Endothelial cell of umbilical vein (primary cell): ENCODE measurements at regions not wholly inside any gene's neighbourhood (a gene's known extent, or its start where the extent isn't known, plus 50 kb on each side); places are given as distances from the start of the nearest gene placed in this dataset.

ENCODE experiments used
- BruUV-seq: library from RNA; stranded (reverse); fragments of 400-500 nt; replicated peaks from 2 replicates; lab custom pipeline; 2021; lab: Mats Ljungman, UMichigan
- CTCF ChIA-PET: fragments of 300-600, 350-600 bp; sonication (Branson Sonifier 250); formaldehyde crosslinking; loops from one replicate; lab custom pipeline; 2021; ENCODE audit warnings: antibody characterized with exemption, inconsistent platforms; lab: Charles Lee
- POLR2A ChIA-PET: fragments of 300-600, 350-600 bp; sonication (Branson Sonifier 250); formaldehyde crosslinking; loops from one replicate; lab custom pipeline; 2021; ENCODE audit warnings: antibody characterized with exemption, inconsistent platforms; lab: Charles Lee
- DNase-seq: peaks from one replicate; pipeline ENCODE4 v3.0.0-alpha.2; 2011; ENCODE audit warnings: low read depth, low spot score
- FAIRE-seq: peaks from 2 replicates; lab custom pipeline; 2011; peaks lifted over from hg19 to GRCh38; lab: Jason Lieb, UNC
- H2AFZ ChIP-seq: 2 replicates; pipeline ENCODE4 v1.6.0; 2012; ENCODE audit warnings: low read depth, low read length, control low read depth, inconsistent platforms
- H3K27ac ChIP-seq: 2 replicates; pipeline ENCODE4 v1.5.1; 2011; ENCODE audit warnings: low read depth, mild to moderate bottlenecking, control low read depth, low read length, moderate library complexity; ENCODE audit not compliant: insufficient read depth
- H3K27me3 ChIP-seq, 2 experiments: 2 replicates each; pipeline versions ENCODE4 v1.6.0 to v1.6.1; 2011; ENCODE audit warnings: low read length in 2 of 2, mixed read lengths in 1 of 2; ENCODE audit not compliant: control insufficient read depth in 2 of 2, insufficient read depth in 2 of 2
- H3K36me3 ChIP-seq, 2 experiments: 2 replicates in 1 of 2; 3 replicates in 1 of 2; pipeline ENCODE4 v1.5.1; 2011; ENCODE audit warnings: low read length in 2 of 2, mild to moderate bottlenecking in 1 of 2, moderate library complexity in 1 of 2; ENCODE audit not compliant: control insufficient read depth in 2 of 2, insufficient read depth in 2 of 2; ENCODE audit errors: extremely low read depth in 1 of 2
- H3K4me1 ChIP-seq: 3 replicates; pipeline ENCODE4 v1.5.1; 2011; ENCODE audit warnings: mild to moderate bottlenecking, low read length; ENCODE audit not compliant: control insufficient read depth, insufficient read depth; ENCODE audit errors: extremely low read depth
- H3K4me2 ChIP-seq: 2 replicates; pipeline ENCODE4 v1.6.1; 2011; ENCODE audit warnings: low read length, control low read depth, mixed read lengths; ENCODE audit not compliant: insufficient read depth
- H3K4me3 ChIP-seq, 3 experiments: fragments of 200-600 bp in 1 of 3; sonication (generic), shearing (Covaris generic) in 1 of 3; replicated peaks in 1 of 3; 2 replicates each; pipeline ENCODE4 v1.5.1; 2011 to 2016; ENCODE audit warnings: control low read depth in 3 of 3, low read length in 3 of 3, mild to moderate bottlenecking in 2 of 3, inconsistent platforms in 1 of 3, low read depth in 1 of 3, moderate library complexity in 1 of 3; ENCODE audit not compliant: insufficient read depth in 1 of 3
- H3K79me2 ChIP-seq: 2 replicates; pipeline ENCODE4 v1.6.0; 2012; ENCODE audit warnings: low read length, inconsistent platforms; ENCODE audit not compliant: control insufficient read depth, insufficient read depth
- H3K9ac ChIP-seq: replicated peaks from 2 replicates; pipeline ENCODE3; 2011; ENCODE audit warnings: low read length, control low read depth; ENCODE audit not compliant: insufficient read depth; ENCODE audit errors: extremely low read depth
- H3K9me1 ChIP-seq: replicated peaks from 3 replicates; pipeline ENCODE4 v1.6.0; 2011; ENCODE audit warnings: mild to moderate bottlenecking, low read length; ENCODE audit not compliant: control insufficient read depth, insufficient read depth; ENCODE audit errors: extremely low read depth
- H3K9me3 ChIP-seq: replicated peaks from 2 replicates; pipeline ENCODE4 v1.5.1; 2012; ENCODE audit warnings: low read length, inconsistent platforms; ENCODE audit not compliant: control insufficient read depth, insufficient read depth
- H4K20me1 ChIP-seq: replicated peaks from 2 replicates; pipeline ENCODE3; 2011; ENCODE audit warnings: mild to moderate bottlenecking, low read length; ENCODE audit not compliant: control insufficient read depth, insufficient read depth; ENCODE audit errors: extremely low read depth
- EZH2 ChIP-seq: IDR thresholded peaks from 2 replicates; pipeline ENCODE4 v1.6.1; 2012; ENCODE audit warnings: borderline replicate concordance, low read depth, mild to moderate bottlenecking, moderate library complexity, low read length, inconsistent platforms; ENCODE audit not compliant: severe bottlenecking
- FOS ChIP-seq: IDR thresholded peaks from 2 replicates; pipeline ENCODE4 v1.6.1; 2011; ENCODE audit warnings: mild to moderate bottlenecking, low read length, moderate library complexity, borderline replicate concordance; ENCODE audit not compliant: insufficient read depth
- GATA2 ChIP-seq: IDR thresholded peaks from 2 replicates; pipeline ENCODE4 v1.7.0; 2011; ENCODE audit warnings: low read depth, mild to moderate bottlenecking, moderate library complexity, mixed read lengths, low read length; ENCODE audit not compliant: insufficient read length, insufficient read depth
- JUN ChIP-seq: IDR thresholded peaks from 2 replicates; pipeline ENCODE4 v1.6.1; 2011; ENCODE audit warnings: borderline replicate concordance, low read depth; ENCODE audit not compliant: insufficient read length, insufficient read depth
- MYC ChIP-seq: IDR thresholded peaks from one replicate; pipeline ENCODE4 v1.6.1; 2011; ENCODE audit warnings: mild to moderate bottlenecking, low read depth, low read length
- POLR2A ChIP-seq: IDR thresholded peaks from 2 replicates; pipeline ENCODE4 v1.6.1; 2012; ENCODE audit warnings: low read depth, mild to moderate bottlenecking, control low read depth, low read length
- POLR2AphosphoS5 ChIP-seq: IDR thresholded peaks from 2 replicates; pipeline ENCODE4 v1.6.1; 2012; ENCODE audit warnings: low read depth, mild to moderate bottlenecking, control low read depth, low read length, moderate library complexity; ENCODE audit not compliant: insufficient read depth
- dilution Hi-C: fragments of 300-500 bp; cut with MboI; formaldehyde crosslinking; loops from one replicate; pipeline ENCODE4 v1.15.0; 2019; ENCODE audit warnings: low sequenced_read_pairs; ENCODE audit not compliant: extremely low pct_ligation_motif_present
- intact Hi-C: fragments of 100-400 bp; cut with micrococcal nuclease; formaldehyde crosslinking; loops from one replicate; pipeline ENCODE4 v1.10.0; 2022
- TF ChIP-seq, protein P1 (sequence below), 2 donors: IDR thresholded peaks; 1 replicate in 1 of 2; 2 replicates in 1 of 2; pipeline ENCODE4 v1.5.1; 2011; ENCODE audit warnings: low read length in 2 of 2, mild to moderate bottlenecking in 2 of 2, moderate library complexity in 2 of 2, control low read depth in 1 of 2, inconsistent platforms in 1 of 2, low read depth in 1 of 2; ENCODE audit not compliant: insufficient read depth in 1 of 2; ENCODE audit errors: extremely low read depth in 1 of 2
- TF ChIP-seq, protein P2 (sequence below): IDR thresholded peaks from 2 replicates; pipeline ENCODE4 v1.6.1; 2011; ENCODE audit not compliant: insufficient read depth, insufficient read length

- no peak for FAIRE-seq
- intact Hi-C loops = no loop called here
- TF ChIP-seq, protein P1, sequence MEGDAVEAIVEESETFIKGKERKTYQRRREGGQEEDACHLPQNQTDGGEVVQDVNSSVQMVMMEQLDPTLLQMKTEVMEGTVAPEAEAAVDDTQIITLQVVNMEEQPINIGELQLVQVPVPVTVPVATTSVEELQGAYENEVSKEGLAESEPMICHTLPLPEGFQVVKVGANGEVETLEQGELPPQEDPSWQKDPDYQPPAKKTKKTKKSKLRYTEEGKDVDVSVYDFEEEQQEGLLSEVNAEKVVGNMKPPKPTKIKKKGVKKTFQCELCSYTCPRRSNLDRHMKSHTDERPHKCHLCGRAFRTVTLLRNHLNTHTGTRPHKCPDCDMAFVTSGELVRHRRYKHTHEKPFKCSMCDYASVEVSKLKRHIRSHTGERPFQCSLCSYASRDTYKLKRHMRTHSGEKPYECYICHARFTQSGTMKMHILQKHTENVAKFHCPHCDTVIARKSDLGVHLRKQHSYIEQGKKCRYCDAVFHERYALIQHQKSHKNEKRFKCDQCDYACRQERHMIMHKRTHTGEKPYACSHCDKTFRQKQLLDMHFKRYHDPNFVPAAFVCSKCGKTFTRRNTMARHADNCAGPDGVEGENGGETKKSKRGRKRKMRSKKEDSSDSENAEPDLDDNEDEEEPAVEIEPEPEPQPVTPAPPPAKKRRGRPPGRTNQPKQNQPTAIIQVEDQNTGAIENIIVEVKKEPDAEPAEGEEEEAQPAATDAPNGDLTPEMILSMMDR (IDR thresholded peaks at IDR 0.05; ENCODE audit: extremely low read depth in 1 of 2, insufficient read depth in 1 of 2, low read depth in 1 of 2, low read length in 2 of 2) = no peak
- TF ChIP-seq GATA2 = no peak
- TF ChIP-seq POLR2AphosphoS5 = no peak
- TF ChIP-seq, protein P2, sequence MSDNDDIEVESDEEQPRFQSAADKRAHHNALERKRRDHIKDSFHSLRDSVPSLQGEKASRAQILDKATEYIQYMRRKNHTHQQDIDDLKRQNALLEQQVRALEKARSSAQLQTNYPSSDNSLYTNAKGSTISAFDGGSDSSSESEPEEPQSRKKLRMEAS = no peak
- TF ChIP-seq JUN = no peak
- Histone ChIP-seq H4K20me1 (no peaks in the 10 kb centered on the region), H3K27ac (no peak overlapping the region), H3K9ac (no peak overlapping the region), H3K79me2 (no peaks in the 10 kb centered on the region), H3K36me3 (no peaks in the 10 kb centered on the region), H3K27me3 (peaks cover 0 to 4% of the 10 kb centered on the region in 2 experiments), H3K4me1 (no peaks in the 10 kb centered on the region), H2AFZ (no peak overlapping the region), H3K9me3 (no peaks in the 10 kb centered on the region), H3K9me1 (no peaks in the 10 kb centered on the region), H3K4me2 (no peak overlapping the region), H3K4me3 (no peak overlapping the region)
- CTCF ChIA-PET = no interaction called here
- no TSS peak for BruUV-seq
- DNase-seq = no peak
- POLR2A ChIA-PET = no interaction called here
- dilution Hi-C loops = no loop called here
Measured at GRCh38 chr13:32877491-32877890, 138.7 kb upstream of the KL start.

- Histone ChIP-seq H4K20me1 (no peaks in the 10 kb centered on the region), H3K9me1 (no peaks in the 10 kb centered on the region), H3K79me2 (no peaks in the 10 kb centered on the region), H2AFZ (no peak overlapping the region), H3K27me3 (peaks cover 0 to 5% of the 10 kb centered on the region in 2 experiments), H3K9me3 (no peaks in the 10 kb centered on the region), H3K4me3 (no peak overlapping the region), H3K9ac (no peak overlapping the region), H3K4me2 (no peak overlapping the region), H3K4me1 (no peaks in the 10 kb centered on the region), H3K36me3 (no peaks in the 10 kb centered on the region), H3K27ac (no peak overlapping the region)
- ChIA-PET POLR2A (no interaction called here), CTCF (no interaction called here)
- dilution Hi-C loops (no loop called here), intact Hi-C loops (no loop called here)
- DNase-seq (no peak), FAIRE-seq (no peak)
- no TSS peak for BruUV-seq
- TF ChIP-seq POLR2A (no peak), POLR2AphosphoS5 (no peak), GATA2 (no peak), EZH2 (no peak), MYC (no peak), JUN (no peak), FOS (no peak)
- TF ChIP-seq, protein P2 = no peak
- TF ChIP-seq, protein P1 (IDR thresholded peaks at IDR 0.05; ENCODE audit: extremely low read depth in 1 of 2, insufficient read depth in 1 of 2, low read depth in 1 of 2, low read length in 2 of 2) = no peak
Measured at GRCh38 chr13:32878163-32878562, 138.1 kb upstream of the KL start.
